ENCODE measurements at regions not wholly inside any gene's neighbourhood (a gene's known extent, or its start where the extent isn't known, plus 50 kb on each side); places are given as distances from the start of the nearest gene placed in this dataset.

DNA sequence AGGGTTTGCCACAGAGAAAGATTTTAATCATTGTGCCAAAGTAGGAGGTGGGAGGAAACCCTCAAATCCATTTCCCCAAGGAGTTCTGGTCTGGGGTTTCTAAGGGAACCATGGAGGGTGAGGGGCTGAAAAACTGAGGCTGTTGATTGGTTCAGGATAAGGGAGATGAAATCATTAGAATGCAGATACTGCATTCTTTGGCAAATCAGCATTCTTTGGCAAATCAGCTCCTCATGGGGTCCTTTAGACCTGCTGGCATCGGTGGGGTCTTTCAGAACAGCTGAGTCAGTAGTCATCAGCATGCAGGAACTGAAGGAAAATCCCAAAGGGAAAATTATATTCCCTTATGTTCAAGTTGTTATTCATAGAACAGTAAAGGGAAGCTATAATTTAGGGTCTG lies 585.5 kb downstream of the ISL1 start:
- H3K36me3 Mint-ChIP-seq: no peaks in the 10 kb centered on the region
- intact Hi-C loops (cut with micrococcal nuclease): no loop called here
- H3K27me3 Mint-ChIP-seq: no peaks in the 10 kb centered on the region
- H3K4me1 Mint-ChIP-seq: no peaks in the 10 kb centered on the region
- CTCF ChIA-PET: no interaction called here
- POLR2A ChIA-PET: no interaction called here
- Histone ChIP-seq H3K4me1 (ENCODE audit: control insufficient read depth in 2 of 2, insufficient read depth in 2 of 2, low read length in 2 of 2) (no peaks in the 10 kb centered on the region), H3K27me3 (ENCODE audit: control insufficient read depth in 2 of 2, insufficient read depth in 2 of 2, low read length in 2 of 2) (no peaks in the 10 kb centered on the region), H3K9me3 (ENCODE audit: control insufficient read depth in 2 of 3, low read length in 3 of 3) (no peaks in the 10 kb centered on the region), H3K27ac (ENCODE audit: low read depth, low read length) (no peak overlapping the region), H3K36me3 (ENCODE audit: control insufficient read depth in 2 of 3, insufficient read depth in 3 of 3, low read length in 3 of 3) (no peaks in the 10 kb centered on the region), H3K4me3 (ENCODE audit: low read length) (no peak overlapping the region)
- H3K4me3 Mint-ChIP-seq: no peak overlapping the region
- H3K27ac Mint-ChIP-seq: no peak overlapping the region
- peaks cover 0 to 18% (median 2%) of the 10 kb centered on the region in 11 donors for H3K9me3 Mint-ChIP-seq
- no peak for DNase-seq
- no peak for ATAC-seq

DNA sequence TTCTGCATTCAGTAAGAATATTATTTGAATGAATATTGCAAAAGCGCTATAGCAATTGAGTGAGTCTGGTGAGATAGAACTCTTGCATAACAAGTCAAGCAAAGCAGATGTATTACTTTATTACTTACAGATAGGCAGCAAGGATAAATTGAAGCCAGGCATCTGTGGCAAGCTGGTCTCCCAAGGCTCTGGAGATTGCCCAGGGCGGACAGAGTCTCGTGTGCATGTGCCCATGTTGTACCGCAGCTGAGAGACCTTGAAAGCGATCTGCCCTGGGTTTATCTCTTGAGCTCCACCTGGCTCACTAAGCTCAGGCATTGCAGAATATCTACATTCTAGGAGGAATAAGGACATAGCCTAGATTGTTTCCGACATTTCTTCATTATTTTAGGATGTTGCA lies 591.6 kb downstream of the ISL1 start:
- intact Hi-C loops (cut with micrococcal nuclease): no loop called here
- H3K9me3 ChIP-seq (ENCODE audit: control insufficient read depth in 2 of 3, low read length in 3 of 3): no peaks in the 10 kb centered on the region
- no peaks in the 10 kb centered on the region for H3K36me3 Mint-ChIP-seq
- H3K4me3 ChIP-seq (ENCODE audit: low read length): no peak overlapping the region
- no peaks in the 10 kb centered on the region for H3K4me1 ChIP-seq (ENCODE audit: control insufficient read depth in 2 of 2, insufficient read depth in 2 of 2, low read length in 2 of 2)
- H3K4me1 Mint-ChIP-seq: no peaks in the 10 kb centered on the region
- no peak overlapping the region for H3K27ac ChIP-seq (ENCODE audit: low read depth, low read length)
- H3K36me3 ChIP-seq (ENCODE audit: control insufficient read depth in 2 of 3, insufficient read depth in 3 of 3, low read length in 3 of 3): no peaks in the 10 kb centered on the region
- H3K9me3 Mint-ChIP-seq: peaks cover 0 to 18% (median 1%) of the 10 kb centered on the region in 11 donors
- POLR2A ChIA-PET: no interaction called here
- DNase-seq: no peak
- H3K4me3 Mint-ChIP-seq: no peak overlapping the region
- peaks cover 0 to 3% of the 10 kb centered on the region in 2 donors for H3K27me3 ChIP-seq (ENCODE audit: control insufficient read depth in 2 of 2, insufficient read depth in 2 of 2, low read length in 2 of 2)
- ATAC-seq: no peak
- no peak overlapping the region for H3K27ac Mint-ChIP-seq
- CTCF ChIA-PET: no interaction called here
- no peaks in the 10 kb centered on the region for H3K27me3 Mint-ChIP-seq

GRCh38 chr5:51977014-51977413 lies 593.8 kb downstream of the ISL1 start:
- Mint-ChIP-seq H3K27me3 (no peaks in the 10 kb centered on the region), H3K4me3 (no peak overlapping the region), H3K4me1 (no peaks in the 10 kb centered on the region)

DNA sequence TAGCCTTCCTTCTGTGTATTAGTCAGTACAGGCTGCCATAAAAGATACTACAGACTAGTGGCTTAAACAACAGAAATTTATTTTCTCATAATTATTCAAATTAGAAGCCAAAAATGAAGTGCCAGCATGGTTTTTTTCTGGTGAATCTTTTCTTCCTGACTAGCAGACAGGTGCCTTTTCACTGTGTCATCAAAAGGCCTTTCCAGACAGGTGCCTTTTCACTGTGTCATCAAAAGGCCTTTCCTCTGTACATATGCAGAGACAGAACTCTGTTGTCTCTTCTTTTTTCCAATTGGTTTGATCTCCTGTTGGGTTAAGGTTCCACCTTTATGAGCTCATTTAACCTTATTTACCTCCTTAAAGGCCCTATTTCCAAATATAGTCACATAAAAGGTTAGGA lies 599.9 kb downstream of the ISL1 start:
- no peak for DNase-seq

More at GRCh38 chr5:51977014-51977413, 593.8 kb downstream of the ISL1 start:
- ATAC-seq (no peak), DNase-seq (no peak)
- Histone ChIP-seq H3K27ac (ENCODE audit: low read depth, low read length) (no peak overlapping the region), H3K36me3 (ENCODE audit: control insufficient read depth in 2 of 3, insufficient read depth in 3 of 3, low read length in 3 of 3) (no peaks in the 10 kb centered on the region), H3K4me3 (ENCODE audit: low read length) (no peak overlapping the region), H3K4me1 (ENCODE audit: control insufficient read depth in 2 of 2, insufficient read depth in 2 of 2, low read length in 2 of 2) (no peaks in the 10 kb centered on the region), H3K9me3 (ENCODE audit: control insufficient read depth in 2 of 3, low read length in 3 of 3) (no peaks in the 10 kb centered on the region), H3K27me3 (ENCODE audit: control insufficient read depth in 2 of 2, insufficient read depth in 2 of 2, low read length in 2 of 2) (peaks cover 0 to 3% of the 10 kb centered on the region in 2 donors)
- intact Hi-C loops (cut with micrococcal nuclease): no loop called here
- CTCF ChIA-PET: no interaction called here
- Mint-ChIP-seq H3K27ac (no peak overlapping the region), H3K36me3 (no peaks in the 10 kb centered on the region), H3K9me3 (peaks cover 0 to 11% (median 0%) of the 10 kb centered on the region in 11 donors)
- POLR2A ChIA-PET: no interaction called here

DNA sequence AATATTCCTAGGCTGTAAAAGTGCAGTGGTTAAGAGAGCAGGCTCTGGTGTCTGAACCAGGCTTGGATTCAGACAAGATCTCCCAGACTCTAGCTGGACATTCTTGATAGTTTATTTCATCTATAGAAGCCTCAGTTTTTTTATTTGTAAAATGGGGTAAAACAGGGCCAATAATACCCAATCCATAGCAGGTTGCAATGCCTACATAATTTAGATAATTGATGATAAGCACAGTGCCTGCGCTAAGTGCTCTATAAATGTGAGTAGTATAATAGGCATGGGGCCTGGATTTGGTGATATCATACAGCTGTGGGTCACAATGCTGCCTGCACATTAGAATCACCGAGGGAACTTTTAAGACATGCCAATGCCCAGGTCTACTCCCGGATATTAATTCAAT lies 603.5 kb downstream of the ISL1 start:
- H3K4me1 Mint-ChIP-seq: no peaks in the 10 kb centered on the region
- ATAC-seq (no peak), DNase-seq (no peak)
- no peak overlapping the region for H3K27ac ChIP-seq (ENCODE audit: low read depth, low read length)
- H3K27ac Mint-ChIP-seq: no peak overlapping the region
- no peaks in the 10 kb centered on the region for H3K27me3 ChIP-seq (ENCODE audit: control insufficient read depth in 2 of 2, insufficient read depth in 2 of 2, low read length in 2 of 2)
- no peaks in the 10 kb centered on the region for H3K36me3 Mint-ChIP-seq
- intact Hi-C loops (cut with micrococcal nuclease): no loop called here
- POLR2A ChIA-PET: no interaction called here
- no peaks in the 10 kb centered on the region for H3K4me1 ChIP-seq (ENCODE audit: control insufficient read depth in 2 of 2, insufficient read depth in 2 of 2, low read length in 2 of 2)
- no peak overlapping the region for H3K4me3 ChIP-seq (ENCODE audit: low read length)
- no peak overlapping the region for H3K4me3 Mint-ChIP-seq
- H3K9me3 ChIP-seq (ENCODE audit: control insufficient read depth in 2 of 3, low read length in 3 of 3): no peaks in the 10 kb centered on the region
- H3K9me3 Mint-ChIP-seq: peaks cover 0 to 5% (median 0%) of the 10 kb centered on the region in 11 donors
- CTCF ChIA-PET: no interaction called here
- no peaks in the 10 kb centered on the region for H3K27me3 Mint-ChIP-seq
- H3K36me3 ChIP-seq (ENCODE audit: control insufficient read depth in 2 of 3, insufficient read depth in 3 of 3, low read length in 3 of 3): no peaks in the 10 kb centered on the region

More for the DNA sequence above, 599.9 kb downstream of the ISL1 start:
- H3K27me3 Mint-ChIP-seq: no peaks in the 10 kb centered on the region
- H3K4me1 Mint-ChIP-seq: no peaks in the 10 kb centered on the region
- CTCF ChIA-PET: interaction anchor here (0.6 kb wide), 1 partner anchor 85 kb away, joined by 3 read pairs; no protein-coding TSS in a partner anchor
- Histone ChIP-seq H3K27me3 (ENCODE audit: control insufficient read depth in 2 of 2, insufficient read depth in 2 of 2, low read length in 2 of 2) (peaks cover 0 to 3% of the 10 kb centered on the region in 2 donors), H3K27ac (ENCODE audit: low read depth, low read length) (no peak overlapping the region), H3K9me3 (ENCODE audit: control insufficient read depth in 2 of 3, low read length in 3 of 3) (no peaks in the 10 kb centered on the region), H3K4me3 (ENCODE audit: low read length) (no peak overlapping the region), H3K4me1 (ENCODE audit: control insufficient read depth in 2 of 2, insufficient read depth in 2 of 2, low read length in 2 of 2) (no peaks in the 10 kb centered on the region), H3K36me3 (ENCODE audit: control insufficient read depth in 2 of 3, insufficient read depth in 3 of 3, low read length in 3 of 3) (no peaks in the 10 kb centered on the region)
- ATAC-seq: no peak
- H3K27ac Mint-ChIP-seq: no peak overlapping the region
- POLR2A ChIA-PET: no interaction called here
- H3K4me3 Mint-ChIP-seq: no peak overlapping the region
- peaks cover 0 to 5% (median 0%) of the 10 kb centered on the region in 11 donors for H3K9me3 Mint-ChIP-seq
- H3K36me3 Mint-ChIP-seq: no peaks in the 10 kb centered on the region
- intact Hi-C loops (cut with micrococcal nuclease): no loop called here

DNA sequence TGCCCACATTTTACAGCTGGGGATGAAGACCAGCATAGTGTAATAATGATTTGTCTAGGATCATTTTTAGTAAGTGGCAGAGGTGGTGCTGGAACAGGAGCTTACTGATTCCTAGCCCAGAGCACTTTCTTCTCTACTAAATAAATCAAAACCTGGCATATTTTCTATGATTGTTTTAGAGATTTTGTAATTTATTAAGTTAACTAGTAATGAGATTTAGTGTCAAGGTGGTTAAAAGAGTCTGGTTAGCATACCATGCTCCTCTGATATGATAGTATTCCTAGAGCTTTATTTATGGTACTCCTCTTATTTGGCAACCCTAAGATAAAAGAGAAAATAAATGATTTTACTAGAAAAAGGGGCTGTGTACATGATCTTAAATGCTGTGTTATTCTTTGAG lies 604.0 kb downstream of the ISL1 start:
- H3K27ac ChIP-seq (ENCODE audit: low read depth, low read length): no peak overlapping the region
- peaks cover 0 to 5% (median 0%) of the 10 kb centered on the region in 11 donors for H3K9me3 Mint-ChIP-seq
- H3K4me3 ChIP-seq (ENCODE audit: low read length): no peak overlapping the region
- H3K4me3 Mint-ChIP-seq: no peak overlapping the region
- no peak overlapping the region for H3K27ac Mint-ChIP-seq
- CTCF ChIA-PET: no interaction called here
- no peaks in the 10 kb centered on the region for H3K27me3 Mint-ChIP-seq
- intact Hi-C loops (cut with micrococcal nuclease): no loop called here
- H3K9me3 ChIP-seq (ENCODE audit: control insufficient read depth in 2 of 3, low read length in 3 of 3): no peaks in the 10 kb centered on the region
- no peaks in the 10 kb centered on the region for H3K4me1 ChIP-seq (ENCODE audit: control insufficient read depth in 2 of 2, insufficient read depth in 2 of 2, low read length in 2 of 2)
- POLR2A ChIA-PET: no interaction called here
- H3K36me3 Mint-ChIP-seq: no peaks in the 10 kb centered on the region
- no peaks in the 10 kb centered on the region for H3K4me1 Mint-ChIP-seq
- no peaks in the 10 kb centered on the region for H3K27me3 ChIP-seq (ENCODE audit: control insufficient read depth in 2 of 2, insufficient read depth in 2 of 2, low read length in 2 of 2)
- no peak for DNase-seq
- H3K36me3 ChIP-seq (ENCODE audit: control insufficient read depth in 2 of 3, insufficient read depth in 3 of 3, low read length in 3 of 3): no peaks in the 10 kb centered on the region
- no peak for ATAC-seq

- H3K36me3 ChIP-seq (ENCODE audit: control insufficient read depth in 2 of 3, insufficient read depth in 3 of 3, low read length in 3 of 3): no peaks in the 10 kb centered on the region
- Mint-ChIP-seq H3K36me3 (no peaks in the 10 kb centered on the region), H3K9me3 (peaks cover 0 to 5% (median 0%) of the 10 kb centered on the region in 11 donors), H3K4me3 (no peak overlapping the region), H3K4me1 (no peaks in the 10 kb centered on the region), H3K27ac (no peak overlapping the region), H3K27me3 (no peaks in the 10 kb centered on the region)
- intact Hi-C loops (cut with micrococcal nuclease): no loop called here
- no peak for DNase-seq
- H3K27me3 ChIP-seq (ENCODE audit: control insufficient read depth in 2 of 2, insufficient read depth in 2 of 2, low read length in 2 of 2): no peaks in the 10 kb centered on the region
- ATAC-seq: no peak
- H3K4me3 ChIP-seq (ENCODE audit: low read length): no peak overlapping the region
- H3K27ac ChIP-seq (ENCODE audit: low read depth, low read length): no peak overlapping the region
- H3K9me3 ChIP-seq (ENCODE audit: control insufficient read depth in 2 of 3, low read length in 3 of 3): no peaks in the 10 kb centered on the region
- CTCF ChIA-PET: no interaction called here
- H3K4me1 ChIP-seq (ENCODE audit: control insufficient read depth in 2 of 2, insufficient read depth in 2 of 2, low read length in 2 of 2): no peaks in the 10 kb centered on the region
- POLR2A ChIA-PET: no interaction called here
These were observed 604.5 kb downstream of the ISL1 start for GRCh38 chr5:51987669-51988209.
